Progenitor cell of endocrine pancreas (in vitro differentiated cells): ENCODE measurements at regions not wholly inside any gene's neighbourhood (a gene's known extent, or its start where the extent isn't known, plus 50 kb on each side); places are given as distances from the start of the nearest gene placed in this dataset.

Experiments
- DNase-seq: peaks from one replicate; pipeline ENCODE4 v3.0.0; 2021; ENCODE audit warnings: low spot score; ENCODE audit not compliant: unreplicated experiment
- H3K27ac Mint-ChIP-seq: 2 replicates; pipeline ENCODE4 v1.8.0; 2021; ENCODE audit warnings: mild to moderate bottlenecking, moderate library complexity, mixed read lengths
- H3K27me3 Mint-ChIP-seq: 2 replicates; pipeline ENCODE4 v1.8.0; 2021; ENCODE audit warnings: mixed read lengths
- H3K36me3 Mint-ChIP-seq: 2 replicates; pipeline ENCODE4 v1.8.0; 2022; ENCODE audit warnings: mixed read lengths; ENCODE audit not compliant: insufficient read depth
- H3K4me1 Mint-ChIP-seq: 2 replicates; pipeline ENCODE4 v1.8.0; 2021; ENCODE audit warnings: low read depth, mixed read lengths
- H3K4me3 Mint-ChIP-seq: 2 replicates; pipeline ENCODE4 v1.8.0; 2021; ENCODE audit warnings: low read depth, mild to moderate bottlenecking, moderate library complexity, mixed read lengths
- H3K9me3 Mint-ChIP-seq: 2 replicates; pipeline ENCODE4 v1.8.0; 2021; ENCODE audit warnings: low read depth, mixed read lengths
- CTCF ChIP-seq: fragments of 200-600 bp; sonication (generic); IDR thresholded peaks from one replicate; pipeline ENCODE4 v1.5.0; 2021; ENCODE audit warnings: antibody characterized with exemption, mild to moderate bottlenecking; ENCODE audit not compliant: unreplicated experiment

DNA sequence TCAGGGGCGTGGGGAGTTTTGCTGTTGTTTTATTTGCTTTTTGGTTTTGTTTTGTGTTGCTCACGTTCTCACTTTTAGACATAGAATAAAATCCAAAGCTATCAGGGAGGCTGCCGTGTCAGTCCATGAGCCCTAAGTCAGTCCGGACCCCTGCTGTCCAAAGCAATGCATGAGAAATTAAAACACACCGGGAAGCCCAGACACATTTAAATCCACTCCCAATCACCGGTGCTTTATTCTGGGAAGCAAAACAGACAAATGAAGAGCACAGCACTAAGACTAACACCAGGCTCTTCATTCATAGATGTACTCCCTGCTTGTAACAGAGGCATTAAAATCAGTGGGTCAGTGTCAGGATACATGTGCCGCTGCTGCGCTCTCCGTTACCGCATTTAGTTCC, 180.9 kb downstream of the IRX2 start:
- Mint-ChIP-seq H3K9me3 (peaks cover 5% of the 10 kb centered on the region), H3K27me3 (peaks cover 60% of the 10 kb centered on the region), H3K4me3 (no peak overlapping the region), H3K36me3 (no peaks in the 10 kb centered on the region), H3K27ac (no peak overlapping the region), H3K4me1 (no peaks in the 10 kb centered on the region)
- DNase-seq = no peak
- no peak for TF ChIP-seq CTCF

DNA sequence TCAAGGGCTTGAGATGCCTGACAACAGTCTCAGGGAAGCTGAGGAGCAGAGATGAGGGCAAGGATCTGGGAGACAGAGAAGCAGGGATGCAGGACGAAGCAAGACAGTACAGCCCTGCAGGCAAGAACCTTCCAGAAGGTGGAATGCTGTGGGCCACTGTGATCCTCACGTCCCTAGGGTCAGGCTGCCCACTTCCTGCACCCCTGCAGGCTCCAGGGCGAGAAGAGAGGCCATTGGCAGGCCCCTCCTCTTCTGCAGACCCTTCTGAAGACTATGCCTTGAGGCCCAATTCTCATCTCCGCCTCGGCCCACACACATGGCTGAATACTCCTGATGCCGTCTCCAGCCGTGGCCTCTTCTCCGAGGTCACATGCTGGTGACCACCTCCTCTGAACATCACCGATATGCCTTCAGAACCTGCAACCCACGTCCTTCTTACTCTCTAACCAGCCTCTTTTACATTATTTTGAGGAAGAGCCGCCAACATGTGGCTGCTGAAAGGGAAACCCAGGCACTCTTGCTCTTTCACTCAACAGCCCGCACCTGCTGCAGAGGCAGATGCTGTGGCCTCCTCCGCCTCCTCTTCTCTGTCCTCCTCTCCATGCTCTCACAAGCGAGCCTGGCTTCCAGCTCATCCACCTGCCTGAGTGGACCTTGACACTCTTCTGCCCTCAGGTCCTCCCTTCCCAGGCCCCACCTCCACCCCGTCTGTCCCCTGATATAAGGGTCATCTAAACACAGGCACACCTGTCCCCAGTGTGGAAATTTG, 181.5 kb downstream of the IRX2 start:
- no peak overlapping the region for H3K4me3 Mint-ChIP-seq
- DNase-seq = no peak
- TF ChIP-seq CTCF = no peak
- H3K4me1 Mint-ChIP-seq = no peaks in the 10 kb centered on the region
- peaks cover 5% of the 10 kb centered on the region for H3K9me3 Mint-ChIP-seq
- peaks cover 55% of the 10 kb centered on the region for H3K27me3 Mint-ChIP-seq
- no peaks in the 10 kb centered on the region for H3K36me3 Mint-ChIP-seq
- no peak overlapping the region for H3K27ac Mint-ChIP-seq

DNA sequence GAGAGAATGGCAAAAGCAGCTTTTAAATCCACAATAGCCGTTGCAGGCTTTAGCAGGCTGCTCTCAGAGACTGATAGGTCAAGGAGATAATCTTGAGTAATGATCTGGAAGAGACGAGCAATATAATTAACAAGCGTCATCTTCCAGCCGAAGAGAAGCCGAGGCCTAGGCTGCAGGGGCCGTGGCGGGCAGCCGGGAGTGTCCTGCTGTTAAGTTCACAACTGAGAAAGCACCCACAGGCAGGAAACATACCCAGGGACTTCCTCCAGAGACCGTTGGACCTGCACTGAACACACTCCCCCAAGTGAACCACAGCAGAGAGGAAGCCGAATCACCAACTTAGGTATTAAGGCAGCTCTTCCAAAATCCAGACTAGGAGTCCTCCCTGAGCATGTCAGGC, 182.3 kb downstream of the IRX2 start:
- Mint-ChIP-seq H3K27ac (no peak overlapping the region), H3K27me3 (peaks cover 55% of the 10 kb centered on the region), H3K36me3 (no peaks in the 10 kb centered on the region), H3K4me3 (no peak overlapping the region), H3K4me1 (no peaks in the 10 kb centered on the region), H3K9me3 (peaks cover 5% of the 10 kb centered on the region)
- DNase-seq = no peak
- TF ChIP-seq CTCF = no peak

GRCh38 chr5:2566284-2566683, 185.2 kb downstream of the IRX2 start:
- peaks cover 58% of the 10 kb centered on the region for H3K27me3 Mint-ChIP-seq
- no peaks in the 10 kb centered on the region for H3K4me1 Mint-ChIP-seq
- H3K27ac Mint-ChIP-seq = no peak overlapping the region
- H3K9me3 Mint-ChIP-seq = peaks cover 5% of the 10 kb centered on the region
- H3K4me3 Mint-ChIP-seq = no peak overlapping the region
- TF ChIP-seq CTCF = no peak
- no peak for DNase-seq
- H3K36me3 Mint-ChIP-seq = no peaks in the 10 kb centered on the region

GRCh38 chr5:2565147-2565546, 186.3 kb downstream of the IRX2 start:
- no peak overlapping the region for H3K4me3 Mint-ChIP-seq
- no peaks in the 10 kb centered on the region for H3K36me3 Mint-ChIP-seq
- TF ChIP-seq CTCF = no peak
- peaks cover 5% of the 10 kb centered on the region for H3K9me3 Mint-ChIP-seq
- no peaks in the 10 kb centered on the region for H3K4me1 Mint-ChIP-seq
- no peak for DNase-seq
- no peak overlapping the region for H3K27ac Mint-ChIP-seq
- H3K27me3 Mint-ChIP-seq = peaks cover 52% of the 10 kb centered on the region
